Upper lobe of left lung (tissue), 4 donors: ENCODE measurements at regions not wholly inside any gene's neighbourhood (a gene's known extent, or its start where the extent isn't known, plus 50 kb on each side); places are given as distances from the start of the nearest gene placed in this dataset.

Experiments used
- POLR2AphosphoS5 ChIP-seq, 2 donors: sonication (generic); formaldehyde crosslinking; IDR thresholded peaks; one replicate each; pipeline ENCODE4 v1.5.1; 2017; ENCODE audit warnings: antibody characterized with exemption in 2 of 2
- TF ChIP-seq, protein P1 (sequence below), 6 experiments: fragments of 450-650 bp in 4 of 6; fragments of 200-600 bp in 2 of 6; sonication (generic) in 2 of 6; IDR thresholded peaks; one replicate each; pipeline ENCODE4 v1.5.1; 2016 to 2019; ENCODE audit warnings: antibody characterized with exemption in 6 of 6

DNA sequence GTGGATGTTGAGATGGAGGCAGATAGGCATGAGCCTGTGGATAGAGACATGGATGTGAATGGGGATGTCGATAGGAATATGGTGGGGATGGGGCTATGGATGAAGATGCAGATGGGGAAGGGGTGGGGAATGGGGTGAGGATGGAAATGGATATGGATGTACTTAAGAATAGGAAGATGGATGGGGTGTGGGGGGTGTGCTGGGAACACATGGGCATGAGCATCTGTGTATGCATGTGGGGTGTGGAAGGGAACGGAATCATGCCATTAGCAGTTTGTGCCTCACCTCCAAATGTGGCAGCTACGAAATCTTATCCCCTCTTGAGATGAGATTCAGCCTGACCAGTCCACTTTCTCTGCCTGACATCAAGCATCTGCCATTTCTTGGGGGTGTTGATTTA lies 359.5 kb upstream of the MGMT start:
- TF ChIP-seq, protein P1, sequence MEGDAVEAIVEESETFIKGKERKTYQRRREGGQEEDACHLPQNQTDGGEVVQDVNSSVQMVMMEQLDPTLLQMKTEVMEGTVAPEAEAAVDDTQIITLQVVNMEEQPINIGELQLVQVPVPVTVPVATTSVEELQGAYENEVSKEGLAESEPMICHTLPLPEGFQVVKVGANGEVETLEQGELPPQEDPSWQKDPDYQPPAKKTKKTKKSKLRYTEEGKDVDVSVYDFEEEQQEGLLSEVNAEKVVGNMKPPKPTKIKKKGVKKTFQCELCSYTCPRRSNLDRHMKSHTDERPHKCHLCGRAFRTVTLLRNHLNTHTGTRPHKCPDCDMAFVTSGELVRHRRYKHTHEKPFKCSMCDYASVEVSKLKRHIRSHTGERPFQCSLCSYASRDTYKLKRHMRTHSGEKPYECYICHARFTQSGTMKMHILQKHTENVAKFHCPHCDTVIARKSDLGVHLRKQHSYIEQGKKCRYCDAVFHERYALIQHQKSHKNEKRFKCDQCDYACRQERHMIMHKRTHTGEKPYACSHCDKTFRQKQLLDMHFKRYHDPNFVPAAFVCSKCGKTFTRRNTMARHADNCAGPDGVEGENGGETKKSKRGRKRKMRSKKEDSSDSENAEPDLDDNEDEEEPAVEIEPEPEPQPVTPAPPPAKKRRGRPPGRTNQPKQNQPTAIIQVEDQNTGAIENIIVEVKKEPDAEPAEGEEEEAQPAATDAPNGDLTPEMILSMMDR (IDR thresholded peaks at IDR 0.05), result no peak
- TF ChIP-seq POLR2AphosphoS5 (IDR thresholded peaks at IDR 0.05), result no peak
